ENCODE measurements at regions not wholly inside any gene's neighbourhood (a gene's known extent, or its start where the extent isn't known, plus 50 kb on each side); places are given as distances from the start of the nearest gene placed in this dataset.

DNA sequence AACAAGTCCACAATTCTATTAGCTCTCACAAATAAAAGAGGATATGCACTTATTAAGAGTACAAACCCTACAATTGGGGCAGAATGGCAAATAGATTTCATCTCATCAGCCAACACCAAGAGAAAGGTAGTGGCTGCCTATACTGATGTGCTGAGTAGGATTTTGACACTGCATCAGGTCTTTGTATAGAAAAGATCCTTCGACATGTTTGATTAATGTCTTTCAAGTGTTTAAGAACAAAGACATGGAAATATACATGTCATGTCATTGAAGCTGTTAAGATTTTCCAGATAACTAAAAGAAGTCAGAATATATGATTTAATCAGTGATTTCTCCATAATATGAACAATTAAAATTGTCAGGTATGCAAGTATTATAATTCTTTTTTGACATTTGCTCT is 238.7 kb upstream of the GRAMD2B start:
- WGBS, 2 experiments: 88 to 96% methylated on average over 1 of the region's 1 CpG
- no peak overlapping the region for H3K4me3 ChIP-seq (ENCODE audit: insufficient read depth, low read depth, low read length)
- H3K27me3 ChIP-seq (ENCODE audit: control insufficient read depth, insufficient read depth, low read length, poor library complexity, severe bottlenecking): no peaks in the 10 kb centered on the region
- no peaks in the 10 kb centered on the region for H3K36me3 ChIP-seq (ENCODE audit: control insufficient read depth, insufficient read depth, low read length)
- no peaks in the 10 kb centered on the region for H3K9me3 ChIP-seq (ENCODE audit: control insufficient read depth, low read length)
- H3K27ac ChIP-seq (ENCODE audit: insufficient read depth, low read depth, low read length, poor library complexity, severe bottlenecking): no peak overlapping the region
- H3K4me1 ChIP-seq (ENCODE audit: control insufficient read depth, insufficient read depth, low read length): peaks cover 7% of the 10 kb centered on the region

DNA sequence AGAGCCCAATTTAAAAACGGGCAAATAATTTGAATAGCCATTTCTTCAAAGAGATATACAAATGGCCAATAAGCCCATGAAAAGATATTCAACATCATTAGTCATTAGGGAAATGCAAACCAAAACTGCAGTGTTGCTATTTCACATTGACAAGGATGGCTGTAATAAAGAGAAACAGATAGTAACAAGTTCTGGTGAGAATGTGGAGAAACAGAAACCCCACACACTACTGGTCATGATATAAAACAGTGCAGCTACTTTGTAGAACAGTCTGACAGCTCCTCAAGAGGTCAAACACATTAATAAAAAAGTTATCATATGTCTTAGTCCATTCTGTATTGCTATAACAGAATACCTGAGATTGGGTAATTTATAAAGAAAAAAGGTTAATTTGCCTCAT is 237.0 kb upstream of the GRAMD2B start:
- H3K4me3 ChIP-seq (ENCODE audit: insufficient read depth, low read depth, low read length): no peak overlapping the region
- H3K4me1 ChIP-seq (ENCODE audit: control insufficient read depth, insufficient read depth, low read length): peaks cover 14% of the 10 kb centered on the region
- no peaks in the 10 kb centered on the region for H3K27me3 ChIP-seq (ENCODE audit: control insufficient read depth, insufficient read depth, low read length, poor library complexity, severe bottlenecking)
- H3K27ac ChIP-seq (ENCODE audit: insufficient read depth, low read depth, low read length, poor library complexity, severe bottlenecking): no peak overlapping the region
- H3K36me3 ChIP-seq (ENCODE audit: control insufficient read depth, insufficient read depth, low read length): no peaks in the 10 kb centered on the region
- no peaks in the 10 kb centered on the region for H3K9me3 ChIP-seq (ENCODE audit: control insufficient read depth, low read length)
- WGBS, 2 experiments: 90 to 100% methylated on average over 1 of the region's 1 CpG

DNA sequence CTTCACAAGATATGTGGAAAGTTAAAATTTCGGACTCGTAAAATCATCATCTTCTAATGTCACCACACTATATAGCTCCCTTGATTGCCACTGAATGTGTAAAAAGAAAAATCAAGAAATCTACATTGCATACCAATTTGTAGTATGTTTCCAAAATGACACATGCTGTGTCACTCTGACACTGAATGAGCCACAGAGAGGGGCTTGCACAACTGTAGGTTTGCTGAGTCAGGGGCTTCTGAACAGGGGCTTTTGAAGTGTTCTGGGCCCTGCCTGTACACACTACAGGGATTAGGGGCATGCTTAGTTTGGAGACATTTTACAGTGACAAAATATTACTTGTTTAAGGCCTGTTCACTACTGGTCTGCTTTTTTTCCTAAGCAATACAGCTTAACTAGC is 234.4 kb upstream of the GRAMD2B start:
- H3K36me3 ChIP-seq (ENCODE audit: control insufficient read depth, insufficient read depth, low read length): no peaks in the 10 kb centered on the region
- peaks cover 14% of the 10 kb centered on the region for H3K4me1 ChIP-seq (ENCODE audit: control insufficient read depth, insufficient read depth, low read length)
- WGBS, 2 experiments: 100% methylated on average over 2 of the region's 2 CpGs; no CpG with 5 or more reads in 1 of the 2 experiments
- H3K9me3 ChIP-seq (ENCODE audit: control insufficient read depth, low read length): no peaks in the 10 kb centered on the region
- no peak overlapping the region for H3K4me3 ChIP-seq (ENCODE audit: insufficient read depth, low read depth, low read length)
- H3K27me3 ChIP-seq (ENCODE audit: control insufficient read depth, insufficient read depth, low read length, poor library complexity, severe bottlenecking): no peaks in the 10 kb centered on the region
- H3K27ac ChIP-seq (ENCODE audit: insufficient read depth, low read depth, low read length, poor library complexity, severe bottlenecking): no peak overlapping the region

DNA sequence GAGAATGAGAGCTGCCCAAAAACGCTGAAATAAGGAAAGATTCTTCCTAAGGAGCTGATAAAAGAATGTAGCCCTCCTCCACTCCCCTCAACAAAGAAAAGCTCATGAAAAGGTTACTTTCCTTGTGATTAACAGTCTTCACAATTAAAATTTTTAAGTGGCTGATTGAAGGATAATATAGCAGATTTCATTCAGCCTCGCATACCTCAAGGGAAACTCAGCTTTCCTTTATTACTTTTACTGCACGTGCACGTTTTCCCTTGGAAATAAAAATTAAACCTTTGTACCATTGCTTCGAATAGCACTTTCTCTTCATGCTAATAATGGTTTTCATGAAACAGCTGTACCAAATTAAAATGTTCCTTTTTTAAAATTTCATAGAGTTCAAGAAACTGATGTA is 234.0 kb upstream of the GRAMD2B start:
- Histone ChIP-seq H3K27me3 (ENCODE audit: control insufficient read depth, insufficient read depth, low read length, poor library complexity, severe bottlenecking) (no peaks in the 10 kb centered on the region), H3K4me3 (ENCODE audit: insufficient read depth, low read depth, low read length) (no peak overlapping the region), H3K36me3 (ENCODE audit: control insufficient read depth, insufficient read depth, low read length) (no peaks in the 10 kb centered on the region), H3K9me3 (ENCODE audit: control insufficient read depth, low read length) (no peaks in the 10 kb centered on the region), H3K4me1 (ENCODE audit: control insufficient read depth, insufficient read depth, low read length) (peaks cover 14% of the 10 kb centered on the region), H3K27ac (ENCODE audit: insufficient read depth, low read depth, low read length, poor library complexity, severe bottlenecking) (no peak overlapping the region)
- WGBS, 2 experiments: 73 to 80% methylated on average over 5 of the region's 5 CpGs

DNA sequence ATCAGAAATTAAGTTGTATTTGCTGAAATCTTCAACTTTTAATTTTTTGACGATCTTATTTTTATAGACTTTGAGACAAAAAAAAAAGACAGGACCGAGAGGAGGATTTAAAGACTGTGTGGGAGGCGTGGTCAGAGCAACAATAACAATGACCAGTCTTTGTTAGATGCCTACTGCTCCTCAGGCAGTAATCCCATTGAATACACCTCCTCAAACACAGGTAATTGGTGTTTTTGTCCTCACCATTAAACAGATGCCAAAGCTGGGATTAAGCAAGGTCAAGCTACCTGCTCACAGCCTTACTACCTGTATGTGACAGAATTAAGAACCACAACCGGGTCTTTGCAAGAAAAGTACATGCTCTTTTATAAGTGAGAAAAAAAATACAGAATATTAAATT is 233.3 kb upstream of the GRAMD2B start:
- 21 to 27% methylated on average over 3 to 4 of the region's 4 CpGs for WGBS, 2 experiments
- H3K27me3 ChIP-seq (ENCODE audit: control insufficient read depth, insufficient read depth, low read length, poor library complexity, severe bottlenecking): no peaks in the 10 kb centered on the region
- no peaks in the 10 kb centered on the region for H3K9me3 ChIP-seq (ENCODE audit: control insufficient read depth, low read length)
- H3K36me3 ChIP-seq (ENCODE audit: control insufficient read depth, insufficient read depth, low read length): no peaks in the 10 kb centered on the region
- no peak overlapping the region for H3K27ac ChIP-seq (ENCODE audit: insufficient read depth, low read depth, low read length, poor library complexity, severe bottlenecking)
- peaks cover 14% of the 10 kb centered on the region for H3K4me1 ChIP-seq (ENCODE audit: control insufficient read depth, insufficient read depth, low read length)
- H3K4me3 ChIP-seq (ENCODE audit: insufficient read depth, low read depth, low read length): no peak overlapping the region

DNA sequence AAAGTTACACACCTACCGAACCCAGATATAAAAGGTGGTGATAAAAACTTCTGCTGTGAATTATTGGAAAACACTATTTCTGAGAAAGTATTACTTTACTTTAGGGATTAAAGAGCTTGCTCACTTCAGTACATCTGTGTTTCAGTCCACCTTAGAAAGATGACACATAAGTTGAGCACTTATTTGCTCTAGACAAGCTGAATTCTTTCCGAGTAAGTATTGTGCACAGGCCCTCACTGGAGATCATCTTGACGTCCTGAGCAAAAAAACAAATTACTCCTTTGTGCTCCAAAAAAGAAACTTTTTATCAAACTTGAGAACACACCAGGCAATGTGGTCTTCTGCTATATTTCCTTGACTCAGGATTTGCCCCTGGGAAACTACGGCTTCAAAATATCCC is 231.0 kb upstream of the GRAMD2B start:
- H3K27ac ChIP-seq (ENCODE audit: insufficient read depth, low read depth, low read length, poor library complexity, severe bottlenecking): no peak overlapping the region
- 95% methylated on average over 3 to 4 of the region's 4 CpGs for WGBS, 2 experiments
- H3K4me3 ChIP-seq (ENCODE audit: insufficient read depth, low read depth, low read length): no peak overlapping the region
- no peaks in the 10 kb centered on the region for H3K9me3 ChIP-seq (ENCODE audit: control insufficient read depth, low read length)
- H3K36me3 ChIP-seq (ENCODE audit: control insufficient read depth, insufficient read depth, low read length): no peaks in the 10 kb centered on the region
- H3K27me3 ChIP-seq (ENCODE audit: control insufficient read depth, insufficient read depth, low read length, poor library complexity, severe bottlenecking): no peaks in the 10 kb centered on the region
- H3K4me1 ChIP-seq (ENCODE audit: control insufficient read depth, insufficient read depth, low read length): peaks cover 14% of the 10 kb centered on the region

DNA sequence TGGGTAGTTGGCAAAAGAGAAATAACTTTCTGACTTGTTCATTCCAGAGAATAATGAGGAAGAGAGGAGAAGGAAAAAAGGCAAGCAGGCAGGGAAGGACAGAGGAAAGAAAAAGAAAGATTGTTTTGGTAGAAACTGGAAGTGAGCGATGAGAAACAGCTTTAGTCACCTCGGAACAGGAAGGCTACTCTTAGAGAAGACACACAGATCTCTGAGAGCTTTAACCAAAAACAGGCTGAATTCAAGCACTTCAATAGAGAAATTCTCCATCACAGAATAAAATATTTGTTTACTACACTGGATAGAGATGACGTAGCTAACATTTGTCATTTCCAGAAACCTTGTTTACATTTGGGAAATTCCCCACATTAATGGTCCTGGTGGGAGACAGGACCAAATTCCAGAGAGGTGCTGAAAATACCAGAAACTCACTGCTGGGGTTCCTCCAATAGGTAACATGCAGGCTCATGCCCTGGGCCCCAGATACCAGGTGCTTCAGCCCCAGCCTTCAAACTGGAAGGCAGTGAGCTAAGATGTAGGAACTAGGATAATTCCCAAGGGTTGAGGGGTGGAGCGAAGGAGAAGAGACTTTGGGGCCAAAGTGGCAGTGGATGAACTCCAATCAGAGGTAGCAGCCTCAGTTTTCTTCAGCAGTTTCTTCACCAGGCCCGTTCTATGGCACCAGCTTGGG is 227.7 kb upstream of the GRAMD2B start:
- H3K27me3 ChIP-seq (ENCODE audit: control insufficient read depth, insufficient read depth, low read length, poor library complexity, severe bottlenecking): no peaks in the 10 kb centered on the region
- H3K36me3 ChIP-seq (ENCODE audit: control insufficient read depth, insufficient read depth, low read length): no peaks in the 10 kb centered on the region
- WGBS, 2 experiments: 84 to 86% methylated on average over 5 of the region's 5 CpGs
- no peak overlapping the region for H3K4me3 ChIP-seq (ENCODE audit: insufficient read depth, low read depth, low read length)
- H3K27ac ChIP-seq (ENCODE audit: insufficient read depth, low read depth, low read length, poor library complexity, severe bottlenecking): no peak overlapping the region
- H3K4me1 ChIP-seq (ENCODE audit: control insufficient read depth, insufficient read depth, low read length): no peaks in the 10 kb centered on the region
- no peaks in the 10 kb centered on the region for H3K9me3 ChIP-seq (ENCODE audit: control insufficient read depth, low read length)

DNA sequence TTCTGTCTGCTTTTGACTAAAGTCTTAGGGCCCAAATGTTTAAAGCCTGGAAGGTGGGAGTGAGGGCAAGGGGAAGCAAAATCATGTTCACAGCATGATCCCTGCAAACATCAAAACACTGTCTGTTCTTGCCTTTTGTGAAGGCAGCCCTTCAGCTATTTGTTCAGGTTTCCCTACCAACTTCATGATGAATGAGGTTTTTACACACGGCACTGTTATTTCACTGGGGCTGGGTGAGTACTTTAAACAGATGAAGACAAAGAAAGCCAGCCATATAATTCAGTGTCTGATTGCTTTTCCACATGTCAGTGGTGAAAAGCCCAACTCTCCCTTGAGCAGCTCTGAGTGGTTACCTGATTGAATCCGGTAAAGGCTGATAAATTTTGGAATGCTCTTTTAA is 224.7 kb upstream of the GRAMD2B start:
- no peak overlapping the region for H3K4me3 ChIP-seq (ENCODE audit: insufficient read depth, low read depth, low read length)
- no peaks in the 10 kb centered on the region for H3K9me3 ChIP-seq (ENCODE audit: control insufficient read depth, low read length)
- H3K27ac ChIP-seq (ENCODE audit: insufficient read depth, low read depth, low read length, poor library complexity, severe bottlenecking): no peak overlapping the region
- 37 to 50% methylated on average over 2 of the region's 2 CpGs for WGBS, 2 experiments
- H3K36me3 ChIP-seq (ENCODE audit: control insufficient read depth, insufficient read depth, low read length): no peaks in the 10 kb centered on the region
- no peaks in the 10 kb centered on the region for H3K27me3 ChIP-seq (ENCODE audit: control insufficient read depth, insufficient read depth, low read length, poor library complexity, severe bottlenecking)
- H3K4me1 ChIP-seq (ENCODE audit: control insufficient read depth, insufficient read depth, low read length): no peaks in the 10 kb centered on the region

DNA sequence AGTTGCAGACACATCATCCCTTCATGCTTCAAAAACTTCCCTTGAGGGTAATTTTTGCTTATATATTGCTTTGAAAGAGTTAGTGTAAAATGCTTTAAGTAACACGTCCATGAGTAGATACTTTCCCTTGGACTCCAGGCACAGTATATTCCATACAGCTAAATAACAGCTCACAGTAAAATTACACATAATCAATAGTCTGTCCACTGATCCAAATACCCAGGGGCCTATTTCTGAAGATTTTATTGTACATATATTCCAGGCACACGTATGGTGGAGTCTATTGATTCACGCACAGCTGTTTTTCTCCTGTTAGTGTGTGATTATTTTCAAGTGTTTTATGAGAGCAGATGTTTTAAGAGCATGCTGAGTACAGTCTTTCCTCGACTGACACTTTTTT is 223.7 kb upstream of the GRAMD2B start:
- H3K27me3 ChIP-seq (ENCODE audit: control insufficient read depth, insufficient read depth, low read length, poor library complexity, severe bottlenecking): no peaks in the 10 kb centered on the region
- no peaks in the 10 kb centered on the region for H3K9me3 ChIP-seq (ENCODE audit: control insufficient read depth, low read length)
- no peaks in the 10 kb centered on the region for H3K36me3 ChIP-seq (ENCODE audit: control insufficient read depth, insufficient read depth, low read length)
- no peaks in the 10 kb centered on the region for H3K4me1 ChIP-seq (ENCODE audit: control insufficient read depth, insufficient read depth, low read length)
- whole genome bisulfite sequencing, 2 experiments: 93 to 98% methylated on average over 4 of the region's 4 CpGs
- H3K27ac ChIP-seq (ENCODE audit: insufficient read depth, low read depth, low read length, poor library complexity, severe bottlenecking): no peak overlapping the region
- no peak overlapping the region for H3K4me3 ChIP-seq (ENCODE audit: insufficient read depth, low read depth, low read length)

DNA sequence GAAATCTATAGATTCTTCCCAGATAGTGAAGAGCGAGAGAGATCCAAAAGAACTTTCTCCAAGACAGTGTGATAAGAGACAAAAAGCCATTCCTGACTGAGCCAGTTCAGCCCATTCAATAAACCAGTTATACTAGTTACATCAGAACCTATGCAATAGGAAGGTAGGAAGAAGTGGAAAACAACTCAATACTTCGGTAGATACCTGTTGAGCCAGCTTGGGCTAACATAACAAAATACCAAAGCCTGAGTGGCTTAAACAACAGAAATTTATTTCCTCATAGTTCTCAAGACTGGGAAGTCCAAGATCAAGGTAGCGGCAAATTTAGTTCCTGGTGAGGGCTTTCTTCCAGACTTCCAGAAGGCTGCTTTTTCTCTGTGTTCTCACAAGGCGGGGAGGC is 214.5 kb upstream of the GRAMD2B start:
- Histone ChIP-seq H3K9me3 (ENCODE audit: control insufficient read depth, low read length) (no peaks in the 10 kb centered on the region), H3K27ac (ENCODE audit: insufficient read depth, low read depth, low read length, poor library complexity, severe bottlenecking) (no peak overlapping the region), H3K36me3 (ENCODE audit: control insufficient read depth, insufficient read depth, low read length) (no peaks in the 10 kb centered on the region), H3K4me3 (ENCODE audit: insufficient read depth, low read depth, low read length) (no peak overlapping the region), H3K4me1 (ENCODE audit: control insufficient read depth, insufficient read depth, low read length) (no peaks in the 10 kb centered on the region), H3K27me3 (ENCODE audit: control insufficient read depth, insufficient read depth, low read length, poor library complexity, severe bottlenecking) (no peaks in the 10 kb centered on the region)
- WGBS, 2 experiments: 90 to 92% methylated on average over 4 of the region's 4 CpGs

DNA sequence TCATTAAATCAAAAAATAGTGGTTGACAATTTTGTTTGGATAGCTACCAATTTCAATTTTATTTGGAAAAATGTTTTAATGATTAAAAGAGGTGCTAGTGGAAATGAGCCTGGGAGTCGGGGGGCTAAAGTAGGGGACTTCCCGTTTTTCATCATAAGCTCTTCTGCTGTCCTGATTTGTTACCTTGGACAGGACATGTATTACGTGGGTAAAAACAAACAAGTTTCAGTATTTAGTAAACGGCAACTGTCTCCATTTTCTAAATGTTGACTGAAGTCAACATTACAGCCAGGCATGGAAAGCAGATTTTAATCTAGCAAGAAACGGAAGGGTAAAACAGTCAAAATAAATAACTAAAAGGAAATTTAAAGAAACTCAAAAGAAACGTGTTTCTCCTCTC is 212.3 kb upstream of the GRAMD2B start:
- no peak overlapping the region for H3K27ac ChIP-seq (ENCODE audit: insufficient read depth, low read depth, low read length, poor library complexity, severe bottlenecking)
- no peaks in the 10 kb centered on the region for H3K27me3 ChIP-seq (ENCODE audit: control insufficient read depth, insufficient read depth, low read length, poor library complexity, severe bottlenecking)
- no peaks in the 10 kb centered on the region for H3K4me1 ChIP-seq (ENCODE audit: control insufficient read depth, insufficient read depth, low read length)
- 86 to 94% methylated on average over 6 of the region's 6 CpGs for WGBS, 2 experiments
- no peak overlapping the region for H3K4me3 ChIP-seq (ENCODE audit: insufficient read depth, low read depth, low read length)
- no peaks in the 10 kb centered on the region for H3K36me3 ChIP-seq (ENCODE audit: control insufficient read depth, insufficient read depth, low read length)
- no peaks in the 10 kb centered on the region for H3K9me3 ChIP-seq (ENCODE audit: control insufficient read depth, low read length)

Measured in ectodermal cell (in vitro differentiated cells).